HuH-7.5 (cell line): ENCODE measurements at regions not wholly inside any gene's neighbourhood (a gene's known extent, or its start where the extent isn't known, plus 50 kb on each side); places are given as distances from the start of the nearest gene placed in this dataset.
"Not testable (repeated sequence)": the region's sequence is repeated elsewhere in the genome, so short reads cannot be mapped to it uniquely, and the experiment has no call there.

Experiments used
- DNase-seq: peaks from one replicate; pipeline ENCODE4 v3.0.0; 2011; ENCODE audit warnings: low spot score

- no peak for DNase-seq
These were observed 111.6 kb upstream of the SATB2 start for GRCh38 chr2:199569336-199569735.

GRCh38 chr2:199558156-199558555, 100.4 kb upstream of the SATB2 start:
- no peak for DNase-seq

GRCh38 chr2:199556527-199557285, 99.0 kb upstream of the SATB2 start:
- DNase-seq, result no peak

GRCh38 chr2:199554026-199554425, 96.3 kb upstream of the SATB2 start:
- no peak for DNase-seq

GRCh38 chr2:199552141-199552540, 94.4 kb upstream of the SATB2 start:
- DNase-seq, result no peak

- no peak for DNase-seq
These were observed 86.0 kb upstream of the SATB2 start for GRCh38 chr2:199543606-199544172.

- no peak for DNase-seq
These were observed 77.9 kb upstream of the SATB2 start for GRCh38 chr2:199535445-199536177.

- DNase-seq, result not testable (repeated sequence)
These were observed 76.1 kb upstream of the SATB2 start for GRCh38 chr2:199533873-199534272.

GRCh38 chr2:199527071-199527470, 69.3 kb upstream of the SATB2 start:
- DNase-seq, result no peak

- DNase-seq, result peak; percentile 37
These were observed 67.2 kb upstream of the SATB2 start for GRCh38 chr2:199524689-199525574.

- no peak for DNase-seq
These were observed 51.7 kb upstream of the SATB2 start for GRCh38 chr2:199509403-199509802.
